Activated naive CD4-positive, alpha-beta T cell treated with anti-CD3 and anti-CD28 coated beads, Interleukin-2, amount 50 U/mL, for 16 hours (primary cell): ENCODE measurements at regions not wholly inside any gene's neighbourhood (a gene's known extent, or its start where the extent isn't known, plus 50 kb on each side); places are given as distances from the start of the nearest gene placed in this dataset.
"Not testable (repeated sequence)": the region's sequence is repeated elsewhere in the genome, so short reads cannot be mapped to it uniquely, and the experiment has no call there.

Experiments
- DNase-seq: peaks from one replicate; pipeline ENCODE4 v3.0.0-alpha.2; 2020

DNA sequence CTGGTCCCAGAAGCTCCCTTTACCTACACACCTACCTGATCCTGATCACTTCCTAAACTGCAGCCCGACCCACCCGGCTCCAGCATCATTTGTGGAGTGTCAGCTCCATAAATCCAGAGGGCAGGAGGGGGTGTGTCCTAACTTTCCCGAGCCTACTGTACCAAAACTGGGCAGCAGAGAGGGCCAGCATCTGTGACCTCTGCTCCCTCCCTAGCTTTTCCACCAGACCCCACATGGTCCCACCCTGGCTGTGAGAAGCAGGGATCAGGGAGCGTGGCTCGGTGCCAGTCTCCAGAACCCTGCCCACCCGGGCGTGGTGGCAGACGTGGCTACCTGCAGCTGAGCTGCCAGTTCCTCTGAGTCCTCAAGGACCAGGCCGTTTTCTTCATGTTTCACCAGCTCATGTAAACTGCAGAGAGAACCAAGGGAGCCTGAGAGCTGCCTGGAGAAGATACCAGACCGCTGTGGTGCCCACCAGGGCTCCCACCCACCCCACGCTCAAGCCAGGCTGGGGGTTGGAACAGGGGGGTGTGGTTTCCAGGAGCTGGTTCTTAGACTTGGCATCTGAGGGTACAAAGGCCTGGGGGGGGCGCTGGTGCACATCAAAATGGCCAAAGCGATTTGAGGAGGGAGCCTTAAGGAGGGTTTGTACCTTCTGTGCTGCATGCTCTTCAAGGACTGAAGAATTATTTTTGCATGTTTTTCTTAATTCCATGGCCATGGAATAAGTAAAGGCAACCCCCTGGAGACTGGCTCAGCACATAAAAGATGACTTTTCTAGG lies 76.7 kb upstream of the DRD5 start:
- no peak for DNase-seq

DNA sequence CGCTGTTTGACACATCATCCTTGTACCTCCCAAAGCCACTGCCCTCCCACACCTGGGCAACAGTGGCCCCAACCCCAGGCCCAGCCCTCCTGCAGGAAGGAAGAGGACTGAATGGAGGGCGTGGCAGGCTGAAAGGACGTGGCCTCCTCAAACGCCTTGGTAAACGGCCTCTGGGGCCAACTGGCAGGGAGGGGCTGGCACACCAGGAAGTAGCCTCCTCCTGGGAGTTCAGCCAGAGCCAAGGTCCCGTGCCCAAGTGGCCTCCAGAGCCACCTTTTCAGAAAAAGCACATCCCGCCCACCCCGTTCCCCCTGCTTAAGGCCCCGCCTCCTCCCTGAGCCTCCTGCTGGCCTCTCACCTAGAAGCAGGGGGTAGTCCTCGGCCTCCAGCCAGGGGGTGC lies 74.2 kb upstream of the DRD5 start:
- not testable (repeated sequence) for DNase-seq

DNA sequence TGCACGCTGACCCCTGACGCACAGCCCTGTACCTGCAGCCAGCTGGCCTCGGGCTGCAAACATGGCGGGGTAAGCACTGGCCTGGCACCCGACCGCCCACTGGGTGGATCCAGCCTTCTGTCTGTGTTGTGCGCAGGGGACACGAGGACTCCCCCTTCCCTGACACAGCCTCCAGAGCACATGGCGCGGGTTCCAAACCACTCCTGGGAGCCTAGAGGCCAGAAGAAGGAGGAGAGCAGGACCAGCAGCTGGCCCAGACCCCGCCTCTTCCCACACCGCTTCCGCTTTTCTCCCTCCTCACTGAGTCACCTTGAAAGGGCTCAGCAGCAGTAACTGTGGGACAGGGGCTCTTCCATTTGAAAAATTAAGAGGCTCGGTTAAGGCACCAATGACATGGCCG lies 73.5 kb upstream of the DRD5 start:
- DNase-seq: not testable (repeated sequence)

DNA sequence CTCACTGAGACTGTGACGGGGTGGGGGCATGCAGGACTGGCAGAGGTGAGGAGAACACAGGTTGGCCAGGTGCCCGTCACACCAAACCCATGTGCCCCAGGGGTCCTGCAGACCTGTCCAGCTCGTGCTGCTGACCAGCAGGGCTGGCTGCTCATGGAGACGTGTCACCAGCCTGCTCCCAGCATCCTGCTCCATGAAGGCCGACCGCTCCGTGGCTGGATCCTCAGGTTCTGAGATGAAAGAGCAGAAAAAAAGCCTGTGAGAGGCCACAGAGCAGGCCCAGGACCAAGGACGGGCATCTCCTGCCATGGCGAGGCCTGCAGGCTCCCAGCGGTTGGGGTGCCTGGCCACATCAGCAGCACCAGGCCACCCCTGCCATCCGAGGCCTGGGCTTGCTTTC lies 71.7 kb upstream of the DRD5 start:
- no peak for DNase-seq

DNA sequence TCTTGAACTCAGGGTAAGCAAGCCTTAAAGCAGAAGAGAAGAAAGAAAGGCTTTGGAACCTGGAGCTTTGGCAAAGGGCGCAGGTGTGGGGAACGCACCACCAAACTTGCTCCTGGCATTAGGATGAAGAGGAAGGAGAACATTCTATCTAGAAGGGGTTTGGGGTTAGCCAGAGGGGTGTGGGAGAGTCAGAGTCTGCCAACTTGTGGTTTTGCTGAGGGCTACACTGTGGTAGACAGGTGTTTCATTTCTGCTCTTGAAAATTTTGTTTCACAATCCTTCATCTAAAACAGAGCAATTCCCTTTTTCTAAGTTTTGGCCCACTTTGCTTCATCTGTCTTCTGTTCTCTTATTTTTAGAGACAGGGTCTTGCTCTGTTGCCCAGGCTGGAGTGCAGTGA lies 66.2 kb upstream of the DRD5 start:
- DNase-seq: not testable (repeated sequence)

DNA sequence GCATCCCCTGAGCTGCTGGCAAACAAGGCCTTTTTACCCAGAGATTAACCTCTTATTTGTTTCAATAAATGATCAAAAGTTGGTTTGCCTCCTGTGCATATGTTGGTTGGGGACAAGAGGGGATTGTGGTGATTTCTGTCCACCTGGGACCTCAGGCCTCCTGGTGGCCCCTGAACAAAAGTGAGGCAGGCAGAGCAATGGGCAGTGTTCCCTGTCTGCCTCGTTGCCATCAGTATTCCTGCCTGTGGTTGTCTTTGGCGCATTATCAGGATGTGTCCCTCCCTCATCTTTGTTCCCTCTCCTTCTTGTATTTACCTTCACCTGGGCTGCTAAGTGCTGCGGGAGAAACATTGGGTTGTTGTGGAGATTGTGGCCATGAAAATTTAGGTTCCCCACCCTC lies 65.3 kb upstream of the DRD5 start:
- DNase-seq: no peak

DNA sequence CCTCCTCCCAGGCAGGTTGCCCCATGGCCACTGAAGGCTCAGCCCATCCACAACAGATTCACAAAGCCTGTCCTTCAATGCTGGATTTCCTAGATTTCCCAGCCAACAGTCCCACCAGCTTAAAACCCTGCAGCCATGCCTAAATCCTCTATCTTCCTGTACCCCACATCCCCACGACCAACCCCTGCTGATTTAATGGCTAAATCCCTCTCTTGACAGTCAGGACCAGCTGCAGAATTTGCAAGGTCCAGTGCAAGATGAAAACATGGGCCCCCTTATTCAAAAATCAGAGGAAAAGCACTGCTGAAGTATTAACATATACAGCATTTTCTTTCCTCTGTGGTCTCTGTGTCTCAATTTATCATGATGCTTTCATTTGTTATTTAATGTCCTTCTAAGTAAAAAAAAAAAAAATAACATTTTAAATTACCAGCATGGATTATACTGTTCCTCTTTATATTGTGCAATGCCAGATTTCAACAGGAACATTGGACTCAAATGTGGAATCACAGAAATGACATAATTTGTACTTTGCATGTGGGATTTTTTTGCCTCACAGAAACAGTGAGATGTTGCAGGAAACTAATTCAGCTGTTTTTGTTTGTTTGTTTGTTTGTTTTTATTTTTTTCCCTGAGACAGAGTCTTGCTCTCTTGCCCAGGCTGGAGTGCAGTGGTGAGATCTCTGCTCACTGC lies 63.0 kb upstream of the DRD5 start:
- not testable (repeated sequence) for DNase-seq

DNA sequence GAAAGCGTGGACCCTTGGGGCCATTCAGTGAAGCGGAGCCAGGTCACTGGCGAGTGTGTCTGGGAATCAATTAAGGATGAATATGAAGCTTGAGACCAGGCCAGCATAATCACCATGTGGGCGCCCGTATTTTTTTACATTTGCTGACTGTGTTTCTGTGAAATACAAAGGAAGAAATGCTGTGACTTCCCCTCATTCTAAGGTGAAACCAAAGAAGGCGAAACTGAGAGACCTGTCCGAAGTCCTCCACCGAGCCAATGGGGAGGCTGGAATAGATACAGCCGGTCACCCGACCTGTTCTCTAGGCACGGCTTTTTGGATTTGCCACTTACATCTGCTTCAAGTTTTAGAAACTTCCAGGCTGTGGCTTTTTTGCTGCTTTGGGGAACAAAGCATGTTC lies 59.3 kb upstream of the DRD5 start:
- DNase-seq: not testable (repeated sequence)
